ENCODE measurements at regions not wholly inside any gene's neighbourhood (a gene's known extent, or its start where the extent isn't known, plus 50 kb on each side); places are given as distances from the start of the nearest gene placed in this dataset.

GRCh38 chr13:74273581-74273980 lies 139.4 kb upstream of the KLF12 start:
- TF ChIP-seq CTCF (IDR thresholded peaks at IDR 0.05; ENCODE audit: low read length) (no peak), EZH2 (optimal IDR thresholded peaks at IDR 0.05; ENCODE audit: low read depth, low read length) (no peak), EZH2phosphoT487 (IDR thresholded peaks at IDR 0.05; ENCODE audit: low read length) (no peak)
